ENCODE measurements at regions not wholly inside any gene's neighbourhood (a gene's known extent, or its start where the extent isn't known, plus 50 kb on each side); places are given as distances from the start of the nearest gene placed in this dataset.

DNA sequence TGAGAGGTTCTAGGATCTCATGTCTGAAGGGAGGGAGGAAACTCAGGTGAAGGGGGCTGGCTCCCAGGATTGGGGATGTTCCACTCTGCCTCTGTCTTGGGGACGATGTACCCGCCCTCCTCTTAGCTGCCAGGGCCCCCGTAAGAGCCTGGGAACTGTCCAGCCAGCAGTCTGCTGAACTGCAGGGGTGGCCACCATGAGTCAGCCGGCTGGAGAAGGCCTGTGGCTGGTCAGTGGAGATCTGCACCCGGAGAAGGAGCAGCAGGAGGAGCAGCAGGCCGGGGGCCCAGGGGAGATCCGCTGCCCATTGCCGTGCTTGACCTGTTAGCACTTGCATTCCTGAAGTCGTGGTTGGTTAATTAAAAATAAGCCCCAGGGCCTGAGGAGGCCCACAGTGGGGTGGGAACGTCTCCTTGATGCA is 180.3 kb downstream of the TFCP2L1 start:
- no peak for DNase-seq (ENCODE audit: insufficient read length, low spot score)

DNA sequence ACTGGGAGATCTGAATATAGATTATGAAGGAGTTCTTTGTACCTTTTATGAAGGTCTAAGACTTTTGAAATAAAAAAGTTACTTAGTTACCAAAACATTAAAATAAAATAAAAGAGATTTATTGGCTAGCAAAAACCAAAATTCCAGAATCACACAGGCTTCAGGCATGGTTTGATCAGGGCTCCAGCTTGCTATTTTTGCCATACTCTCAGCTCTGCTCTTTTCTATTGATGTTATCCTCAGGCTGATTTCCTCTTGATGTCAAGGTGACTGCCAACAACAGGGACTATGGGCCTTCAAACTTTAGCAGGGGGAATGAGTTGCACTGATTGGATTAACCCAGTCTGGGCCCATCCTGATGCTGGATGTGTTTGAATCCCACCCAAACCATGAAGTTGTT is 174.1 kb downstream of the TFCP2L1 start:
- FAIRE-seq (no peak), DNase-seq (ENCODE audit: insufficient read length, low spot score) (no peak)

More for the DNA sequence above, 180.3 kb downstream of the TFCP2L1 start:
- FAIRE-seq, result no peak

DNA sequence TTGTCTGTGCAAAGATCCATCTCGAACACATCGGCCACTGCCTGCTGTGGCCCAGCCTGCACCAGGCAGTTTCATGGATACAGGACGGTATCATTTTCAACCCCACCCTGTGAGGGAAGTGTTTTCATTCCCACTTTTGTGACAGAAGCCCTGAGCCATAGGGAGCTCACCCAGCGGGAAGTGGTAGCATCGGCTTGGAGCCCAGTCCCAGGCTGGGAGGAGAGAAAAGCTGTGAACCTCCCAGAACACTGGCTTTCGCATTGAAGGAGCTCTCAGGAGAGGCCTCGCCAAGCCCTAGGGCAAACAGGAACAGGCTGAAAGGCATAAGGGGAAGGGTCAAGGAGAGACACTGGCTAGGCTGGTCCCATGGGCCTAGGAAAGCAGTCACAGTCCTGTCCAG is 166.1 kb downstream of the TFCP2L1 start:
- no peak for DNase-seq (ENCODE audit: insufficient read length, low spot score)
- no peak for FAIRE-seq

DNA sequence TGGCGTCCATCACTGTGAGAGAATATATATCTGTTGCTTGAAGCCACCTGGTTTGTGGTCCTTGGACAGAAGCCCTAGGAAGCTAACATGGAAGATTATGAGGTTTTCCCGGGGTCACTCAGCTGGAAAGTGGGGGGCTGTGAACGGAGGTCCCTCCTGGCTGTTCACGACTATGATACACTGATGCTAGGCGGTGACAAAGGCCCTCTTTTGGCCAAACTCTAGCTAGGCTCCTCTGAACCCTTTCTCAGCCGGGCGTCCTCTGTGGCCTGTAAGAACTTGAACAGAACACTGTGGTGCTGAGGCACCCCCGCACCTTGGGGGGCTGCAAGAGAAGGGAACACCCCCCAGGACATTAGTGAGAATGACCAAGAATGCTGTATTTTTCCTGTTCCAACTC is 164.6 kb downstream of the TFCP2L1 start:
- FAIRE-seq (no peak), DNase-seq (ENCODE audit: insufficient read length, low spot score) (no peak)

DNA sequence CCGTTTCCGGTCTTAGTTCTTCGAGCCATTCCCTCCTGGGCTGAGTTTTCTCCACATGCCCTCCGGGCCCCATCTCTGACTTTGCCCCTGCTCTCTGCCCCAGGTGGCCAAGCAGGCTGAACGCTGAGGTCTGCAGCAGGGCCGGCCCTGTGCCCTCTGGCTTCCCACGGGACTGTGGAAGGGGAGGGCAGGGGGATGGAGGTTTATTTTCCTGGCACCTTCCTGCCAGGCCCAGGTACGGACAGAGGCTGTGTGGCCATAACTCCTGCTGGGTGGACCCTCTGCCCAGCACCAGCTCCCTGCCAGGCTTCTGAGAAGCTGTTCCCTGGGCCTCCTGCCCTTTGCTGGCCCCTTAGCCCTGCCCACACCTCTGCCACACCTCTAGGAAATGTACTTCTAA is 164.0 kb downstream of the TFCP2L1 start:
- FAIRE-seq, result no peak
- DNase-seq (ENCODE audit: insufficient read length, low spot score), result no peak

DNA sequence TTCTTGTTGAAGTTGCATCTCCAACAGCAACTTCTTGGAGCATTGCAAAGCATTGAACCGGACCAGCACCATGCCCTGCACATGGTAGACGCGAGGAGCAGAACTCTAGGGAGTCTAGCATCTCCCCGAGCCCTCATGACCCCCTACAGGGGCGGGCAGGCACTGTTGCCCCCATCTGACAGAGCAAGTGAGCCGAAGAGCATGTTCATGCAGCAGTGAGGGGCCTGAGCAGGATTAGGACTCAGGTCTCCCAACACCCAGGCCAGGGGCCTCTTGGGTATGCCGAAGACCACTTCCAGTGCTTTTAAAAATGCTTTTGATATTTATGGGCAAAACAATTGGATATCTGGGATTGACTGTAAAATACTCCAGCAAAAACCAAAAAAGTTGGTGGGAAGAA is 163.3 kb downstream of the TFCP2L1 start:
- FAIRE-seq (no peak), DNase-seq (ENCODE audit: insufficient read length, low spot score) (no peak)

DNA sequence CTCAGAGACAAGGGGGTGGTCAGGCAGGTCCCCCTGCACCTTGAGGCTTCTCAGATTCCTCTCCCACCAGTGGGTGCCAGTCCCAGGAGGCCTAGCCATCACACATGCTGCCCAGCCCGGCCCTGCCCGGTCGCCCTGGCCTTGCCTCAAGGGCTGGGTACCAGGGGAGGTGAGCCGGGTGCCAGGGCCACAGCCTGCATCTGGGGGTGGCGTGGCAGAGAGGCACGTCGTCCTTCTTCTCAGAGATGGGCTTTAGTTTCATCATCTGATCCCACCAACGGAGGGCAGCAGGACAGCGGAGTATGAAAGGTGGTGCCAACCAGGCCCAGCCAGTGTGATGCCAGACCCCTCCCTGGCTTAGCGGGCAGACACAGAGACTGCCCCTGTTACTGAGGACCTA is 161.7 kb downstream of the TFCP2L1 start:
- no peak for FAIRE-seq
- no peak for DNase-seq (ENCODE audit: insufficient read length, low spot score)

DNA sequence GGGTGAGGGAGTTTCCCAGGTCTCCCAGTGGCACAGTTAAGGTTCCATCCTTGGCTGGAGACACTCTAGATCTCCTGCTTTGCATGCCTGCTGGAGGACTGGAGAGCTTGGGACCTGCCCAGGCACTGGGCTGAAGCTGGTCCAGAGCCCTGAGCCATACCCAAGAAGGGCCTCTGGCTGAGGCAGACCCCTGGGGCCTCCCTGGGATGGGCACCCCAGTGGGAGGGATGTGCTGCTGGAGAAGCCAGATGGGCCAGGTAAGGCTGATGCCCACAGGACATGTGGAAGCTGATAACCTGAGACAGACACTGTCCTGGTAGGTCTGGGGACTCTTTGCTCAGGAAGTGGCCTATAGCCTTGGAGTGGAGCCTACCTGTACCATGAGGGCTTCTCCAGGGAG is 160.7 kb downstream of the TFCP2L1 start:
- FAIRE-seq (no peak), DNase-seq (ENCODE audit: insufficient read length, low spot score) (no peak)

DNA sequence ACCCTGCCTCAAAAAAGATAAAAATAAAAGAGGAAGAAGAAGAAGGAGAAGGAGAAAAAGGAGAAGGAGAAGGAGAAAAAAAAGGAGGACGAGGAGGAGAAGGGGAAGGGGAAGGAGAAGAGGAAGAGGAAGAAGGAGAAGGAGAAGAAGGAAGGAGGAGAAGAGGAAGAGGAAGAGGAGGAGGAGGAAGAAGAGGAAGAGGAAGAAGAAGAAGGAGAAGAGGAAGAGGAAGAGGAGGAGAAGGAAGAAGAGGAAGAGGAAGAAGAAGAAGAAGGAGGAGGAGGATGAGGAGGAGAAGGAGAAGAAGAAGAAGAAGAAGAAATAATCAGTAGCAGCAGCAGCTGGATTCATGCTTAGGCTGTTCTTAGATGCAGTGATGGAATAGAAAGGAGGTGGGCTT is 159.7 kb downstream of the TFCP2L1 start:
- no peak for FAIRE-seq

DNA sequence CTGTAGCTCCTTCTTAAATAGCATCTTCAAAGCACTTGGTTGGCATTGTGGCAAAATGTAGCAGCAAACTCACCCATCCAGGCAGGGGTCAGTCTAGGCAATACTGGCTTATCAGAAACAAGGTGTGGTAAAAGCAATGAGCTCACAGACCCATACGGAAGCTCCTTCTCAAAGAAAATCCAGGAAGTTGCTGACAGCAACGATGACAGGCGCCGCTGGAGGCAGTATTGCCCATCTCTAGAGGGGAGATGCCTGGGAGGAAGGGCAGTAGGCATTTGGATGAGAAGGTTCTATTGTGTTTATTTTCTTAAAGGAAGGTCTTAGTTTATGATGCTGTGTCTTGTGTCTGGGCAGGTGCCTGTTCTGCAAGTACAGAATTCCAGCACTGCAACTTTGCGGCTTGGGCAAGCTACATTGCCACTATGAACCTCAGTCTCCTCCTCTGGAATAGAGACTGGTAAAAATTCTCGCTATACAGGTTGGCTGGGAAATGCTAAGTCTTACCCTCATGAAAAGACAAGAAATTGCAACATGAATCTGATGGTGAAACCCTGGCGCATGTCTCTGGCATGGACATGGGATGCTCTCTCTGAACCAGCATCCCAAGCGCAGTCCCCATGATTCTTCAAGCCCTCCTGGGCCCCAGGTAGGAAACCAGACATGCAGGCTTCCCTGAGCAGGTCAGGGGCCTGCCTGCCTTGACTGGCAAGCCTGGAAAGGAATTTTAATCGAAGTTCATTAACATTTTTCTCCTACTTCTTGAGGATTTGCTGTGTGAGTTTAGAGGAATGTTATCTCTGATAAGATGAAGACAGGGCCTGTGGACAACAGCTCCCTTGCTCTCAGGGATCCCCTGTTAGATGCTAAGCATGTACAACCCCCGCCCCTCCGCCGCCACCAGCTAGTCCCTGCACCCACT is 156.0 kb downstream of the TFCP2L1 start:
- DNase-seq (ENCODE audit: insufficient read length, low spot score) (peak; percentile 23), FAIRE-seq (no peak)

More for the DNA sequence above, 159.7 kb downstream of the TFCP2L1 start:
- no peak for DNase-seq (ENCODE audit: insufficient read length, low spot score)

DNA sequence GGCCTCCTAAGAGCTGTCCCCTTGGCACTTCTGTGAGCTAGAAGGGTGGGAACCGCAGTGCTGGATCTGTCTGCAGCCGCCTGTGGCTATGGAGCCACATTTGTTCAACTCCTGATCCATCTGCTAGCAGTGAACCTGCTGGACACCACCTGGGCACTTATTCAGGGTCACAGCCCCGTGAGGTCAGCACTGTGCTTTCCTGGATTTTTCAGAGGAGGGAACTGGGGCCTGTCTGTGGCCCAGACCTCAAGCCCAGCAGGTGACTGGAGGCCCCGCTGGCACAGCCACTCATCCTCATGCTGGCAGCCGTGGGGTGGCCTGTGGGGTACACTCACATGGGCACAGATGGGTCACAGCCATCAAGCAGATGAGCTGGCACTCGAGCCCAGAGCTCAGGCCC is 155.3 kb downstream of the TFCP2L1 start:
- FAIRE-seq, result no peak
- DNase-seq (ENCODE audit: insufficient read length, low spot score), result no peak

DNA sequence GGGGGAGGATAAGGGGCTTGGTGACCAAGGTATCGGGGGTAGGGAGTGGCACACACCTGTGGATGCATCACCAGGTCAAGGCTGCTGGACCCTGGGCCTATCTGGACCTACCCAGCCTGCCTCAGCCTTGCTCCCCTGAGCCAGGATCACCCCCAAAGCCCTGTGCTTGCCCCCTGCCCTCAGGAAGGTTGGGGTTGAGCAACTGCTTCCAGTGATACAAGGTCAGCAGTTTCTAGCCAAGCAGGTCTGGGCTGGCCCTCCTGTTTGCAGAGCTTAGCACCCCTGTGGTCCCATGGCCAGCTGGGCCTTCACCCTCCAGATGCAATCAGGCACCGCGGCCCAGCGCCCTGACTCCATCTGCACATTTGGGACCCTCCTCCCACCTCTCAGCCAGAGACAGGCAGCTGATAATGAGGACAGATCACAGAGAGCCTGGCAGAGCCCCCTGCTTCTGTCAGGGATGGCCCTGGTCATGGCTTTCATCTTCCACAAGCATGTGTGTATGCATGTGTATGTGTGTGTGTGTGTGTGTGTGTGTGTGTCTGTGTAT is 154.6 kb downstream of the TFCP2L1 start:
- no peak for DNase-seq (ENCODE audit: insufficient read length, low spot score)
- no peak for FAIRE-seq

DNA sequence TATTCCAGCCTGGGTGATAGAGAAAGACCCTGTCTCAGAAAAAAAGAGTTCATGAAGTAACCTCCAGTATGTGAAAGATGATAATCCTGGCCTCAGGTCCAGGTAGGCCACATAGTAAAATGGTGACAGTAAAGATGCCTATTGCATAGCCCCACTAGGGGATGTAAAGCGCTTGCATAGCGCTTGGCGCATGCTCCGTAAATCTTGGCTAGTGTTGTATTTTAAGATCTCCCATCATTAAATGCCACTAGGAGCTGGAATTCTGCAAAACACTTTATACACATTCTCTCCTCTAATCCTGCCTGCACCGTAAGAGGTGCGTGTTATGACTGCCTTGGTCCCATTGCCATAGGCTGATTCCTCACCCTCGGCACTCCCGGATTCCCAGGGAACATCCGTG is 153.6 kb downstream of the TFCP2L1 start:
- DNase-seq (ENCODE audit: insufficient read length, low spot score), result no peak
- no peak for FAIRE-seq

DNA sequence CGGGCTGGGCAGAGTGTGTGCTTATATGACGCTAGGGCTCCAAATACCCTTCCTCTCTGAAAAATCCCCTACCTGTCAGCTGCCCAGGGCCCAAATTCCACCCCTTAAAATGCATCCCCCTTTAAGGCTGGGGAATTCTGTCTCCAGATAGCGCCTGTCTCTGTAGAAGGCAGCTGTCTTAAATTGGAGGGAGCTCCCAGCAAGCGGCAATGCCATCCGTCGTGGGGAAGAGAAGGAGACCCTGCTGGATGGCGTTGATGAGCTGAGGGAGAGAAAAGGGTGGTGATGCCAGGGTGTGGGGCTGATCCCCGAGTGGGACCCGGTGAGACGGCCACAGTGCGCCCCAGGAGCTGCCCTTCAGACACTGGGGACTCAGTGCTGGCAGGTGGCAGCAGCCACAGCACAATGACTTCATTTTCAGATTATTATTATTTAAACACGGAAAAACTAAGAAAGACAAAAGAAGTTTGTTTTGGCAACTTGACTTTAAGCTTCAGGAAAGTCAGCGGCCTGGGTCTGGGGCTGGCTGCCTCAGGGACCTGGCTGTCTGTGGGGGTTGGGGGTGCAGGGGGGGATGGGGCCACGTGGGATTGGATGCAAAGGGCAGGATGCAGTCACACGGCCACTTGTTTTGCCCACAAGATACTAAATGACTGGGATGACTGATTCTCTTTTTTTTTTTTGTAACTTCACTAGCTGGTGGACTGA is 152.8 kb downstream of the TFCP2L1 start:
- FAIRE-seq (no peak), DNase-seq (ENCODE audit: insufficient read length, low spot score) (no peak)

DNA sequence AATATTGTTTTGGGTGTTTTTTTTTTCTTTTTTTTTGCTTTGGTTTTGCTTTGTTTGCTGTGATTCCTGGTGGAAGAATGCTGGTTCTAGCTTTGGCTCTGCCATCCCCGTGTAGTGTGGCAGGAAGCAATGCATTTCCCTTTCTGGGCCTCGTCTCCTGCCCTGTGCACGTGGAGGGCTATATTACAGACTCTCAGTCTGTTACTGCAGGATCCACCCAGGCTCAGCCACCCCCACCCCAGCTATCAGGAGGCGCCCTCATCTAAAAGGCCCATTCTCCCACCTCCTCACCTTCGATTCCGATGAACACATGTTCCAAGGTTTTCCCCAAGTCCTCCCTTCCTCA is 152.3 kb downstream of the TFCP2L1 start:
- no peak for FAIRE-seq
- DNase-seq (ENCODE audit: insufficient read length, low spot score), result no peak

DNA sequence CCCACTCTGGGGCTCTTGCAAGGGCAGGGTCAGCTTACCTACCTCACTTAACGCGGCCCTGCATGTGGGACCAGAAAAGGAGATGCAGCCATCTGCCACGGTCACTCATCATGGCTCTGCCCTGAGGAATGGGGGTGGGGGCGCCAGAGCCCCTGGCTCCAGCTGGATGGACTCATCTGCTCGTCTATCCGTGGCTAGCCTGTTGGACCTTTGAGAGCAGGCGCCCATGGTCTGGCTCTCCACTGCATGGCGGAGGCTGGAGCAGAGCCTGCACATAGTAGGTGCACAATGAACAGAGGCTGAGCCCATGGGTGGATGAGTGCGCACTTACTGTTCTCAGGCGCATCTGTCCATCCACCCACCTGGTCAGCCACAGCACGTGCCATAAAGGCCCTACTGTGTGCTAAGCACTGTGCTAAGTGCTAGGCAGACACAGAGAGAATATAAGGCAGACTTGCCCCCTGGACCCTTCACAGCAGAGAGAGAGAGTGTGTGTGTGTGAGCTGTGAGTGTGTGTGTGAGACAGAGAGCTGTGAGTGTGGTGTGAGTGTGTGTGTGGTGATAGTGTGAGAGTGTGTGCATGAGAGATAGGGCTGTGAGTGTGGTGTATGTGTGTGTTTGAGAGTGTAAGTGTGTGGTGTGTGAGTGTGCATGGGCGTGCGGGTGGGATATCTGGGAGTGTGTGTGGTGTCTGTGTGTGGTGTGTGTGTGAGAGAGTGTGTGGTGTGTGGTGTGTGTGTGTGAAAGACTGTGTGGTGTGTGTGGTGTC is 151.3 kb downstream of the TFCP2L1 start:
- FAIRE-seq, result no peak
- no peak for DNase-seq (ENCODE audit: insufficient read length, low spot score)

DNA sequence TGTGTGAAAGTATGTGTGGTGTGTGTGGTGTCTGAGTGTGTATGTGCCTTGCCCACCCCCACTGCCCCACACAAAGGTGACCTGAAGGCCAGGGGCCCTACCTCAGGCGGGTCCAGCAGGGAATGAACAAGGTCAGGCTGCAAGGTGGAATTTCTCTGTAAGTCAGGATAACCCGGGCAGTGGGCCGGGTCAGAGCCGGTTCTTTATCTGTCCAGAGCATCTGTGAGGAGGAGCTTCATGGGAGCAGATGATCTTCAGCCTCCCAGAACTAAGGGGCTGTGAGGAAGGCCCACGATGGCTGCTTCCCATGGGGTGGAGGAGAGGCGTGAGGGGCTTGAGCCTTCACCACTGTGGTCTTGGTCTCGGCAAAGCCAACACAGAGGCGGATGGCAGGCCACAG is 150.3 kb downstream of the TFCP2L1 start:
- FAIRE-seq (no peak), DNase-seq (ENCODE audit: insufficient read length, low spot score) (no peak)

DNA sequence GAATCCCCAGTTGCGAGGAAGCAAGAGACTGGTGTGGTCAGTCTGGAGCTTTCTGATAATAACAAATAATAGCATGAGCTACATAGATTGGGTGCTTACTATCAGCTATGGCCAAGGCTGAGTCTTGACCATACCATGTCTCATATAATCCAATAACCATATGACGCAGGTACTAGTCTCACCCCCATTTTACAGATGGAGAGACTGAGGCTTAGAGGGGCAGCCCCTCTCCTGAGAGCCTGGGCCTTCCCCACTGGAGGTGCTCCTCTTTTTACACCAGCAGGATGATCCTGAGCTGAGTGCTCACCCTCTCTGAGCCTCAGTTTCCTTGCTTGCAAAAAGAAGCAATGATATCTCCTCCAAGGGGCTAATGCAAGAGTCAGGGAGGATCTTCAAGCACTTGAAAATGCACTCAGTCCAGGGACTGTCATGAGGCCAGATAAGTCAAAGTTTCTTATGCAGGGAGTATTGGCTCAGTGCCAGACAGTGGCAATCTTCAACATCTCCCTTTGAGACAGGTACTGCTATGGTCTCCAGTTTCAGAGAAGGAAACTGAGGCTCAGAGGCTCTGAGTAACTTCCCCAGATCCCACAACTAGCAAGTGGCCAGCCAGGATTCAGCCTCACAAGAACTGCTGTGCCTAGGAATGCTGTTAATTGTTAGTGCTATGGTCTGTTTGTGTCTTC is 149.7 kb downstream of the TFCP2L1 start:
- DNase-seq (ENCODE audit: insufficient read length, low spot score) (no peak), FAIRE-seq (no peak)

DNA sequence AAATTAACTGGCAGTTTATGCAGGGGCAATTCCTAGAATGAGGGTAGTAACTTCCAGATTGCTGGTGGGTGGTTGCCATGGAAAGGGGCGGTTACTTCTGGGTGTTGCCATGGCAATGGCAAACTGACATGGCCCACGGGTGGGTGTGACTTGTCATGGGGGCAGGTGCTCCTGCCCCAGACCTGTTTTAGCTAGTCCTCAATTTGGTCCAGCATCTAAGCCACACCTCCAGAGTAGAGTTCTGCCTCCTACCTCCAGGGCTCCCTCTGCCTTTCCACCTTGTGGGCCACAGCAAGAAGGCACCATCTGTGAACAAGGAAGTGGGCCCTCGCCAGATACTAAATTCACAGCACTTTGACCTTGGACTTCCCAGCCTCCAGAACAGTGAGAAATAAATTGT is 148.7 kb downstream of the TFCP2L1 start:
- no peak for DNase-seq (ENCODE audit: insufficient read length, low spot score)
- FAIRE-seq, result no peak

DNA sequence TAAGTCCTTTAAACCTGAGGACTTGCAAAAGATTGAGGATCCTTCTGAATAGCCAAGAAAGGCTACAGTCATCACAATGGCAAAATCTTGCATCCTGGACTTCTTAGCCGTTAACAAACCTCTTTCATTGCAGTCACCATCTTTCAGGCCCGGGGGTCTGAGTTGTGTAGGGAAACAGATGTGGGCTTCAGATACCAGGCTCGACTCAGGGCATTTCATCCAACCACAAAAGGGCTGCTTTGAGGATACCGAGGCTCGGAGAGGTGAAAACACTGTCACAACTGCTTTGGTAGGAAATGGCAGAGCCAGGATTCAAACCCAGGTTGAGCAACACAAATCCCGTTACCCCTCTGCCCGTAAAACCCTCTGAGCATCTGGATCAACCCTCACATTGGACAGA is 147.4 kb downstream of the TFCP2L1 start:
- FAIRE-seq (no peak), DNase-seq (ENCODE audit: insufficient read length, low spot score) (no peak)

DNA sequence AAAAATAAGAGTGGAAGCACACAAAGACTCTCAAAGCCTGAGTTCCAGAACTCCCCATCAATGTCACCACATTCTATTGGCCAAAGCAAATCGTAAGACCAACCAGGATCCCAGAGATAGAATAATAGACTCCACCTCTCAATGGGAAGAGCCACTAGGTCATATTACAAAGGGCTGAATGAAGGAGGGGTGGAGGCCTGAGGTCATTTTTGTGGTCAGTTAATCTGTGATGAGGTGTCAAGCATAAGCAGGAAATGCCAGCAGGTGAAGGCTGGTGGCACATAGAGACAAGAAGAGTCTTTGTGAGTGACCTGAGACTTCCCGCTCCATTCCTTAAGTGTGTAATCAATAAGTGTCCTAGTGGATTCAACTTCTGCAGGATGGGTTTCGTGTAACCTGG is 144.3 kb downstream of the TFCP2L1 start:
- FAIRE-seq, result no peak
- no peak for DNase-seq (ENCODE audit: insufficient read length, low spot score)

Data from HTR-8/SVneo (cell line).